CD4-positive, alpha-beta T cell treated with Interleukin-17A for 1 hour (primary cell): ENCODE measurements at regions not wholly inside any gene's neighbourhood (a gene's known extent, or its start where the extent isn't known, plus 50 kb on each side); places are given as distances from the start of the nearest gene placed in this dataset.
"Not testable (repeated sequence)": the region's sequence is repeated elsewhere in the genome, so short reads cannot be mapped to it uniquely, and the experiment has no call there.

Experiments
- DNase-seq: peaks from one replicate; pipeline ENCODE4 v3.0.0-alpha.2; 2020

- no peak for DNase-seq
Observed at GRCh38 chr16:86219655-86220445, 290.5 kb upstream of the FOXF1 start.

- no peak for DNase-seq
Observed at GRCh38 chr16:86220561-86220960, 289.8 kb upstream of the FOXF1 start.

GRCh38 chr16:86221085-86221484, 289.2 kb upstream of the FOXF1 start:
- no peak for DNase-seq

GRCh38 chr16:86222547-86222946, 287.8 kb upstream of the FOXF1 start:
- DNase-seq: no peak

GRCh38 chr16:86222965-86223551, 287.3 kb upstream of the FOXF1 start:
- no peak for DNase-seq

- DNase-seq: no peak
Observed at GRCh38 chr16:86224126-86224525, 286.2 kb upstream of the FOXF1 start.

GRCh38 chr16:86224629-86225028, 285.7 kb upstream of the FOXF1 start:
- no peak for DNase-seq

- DNase-seq: no peak
Observed at GRCh38 chr16:86225905-86226371, 284.4 kb upstream of the FOXF1 start.

- no peak for DNase-seq
Observed at GRCh38 chr16:86227041-86227440, 283.3 kb upstream of the FOXF1 start.

- no peak for DNase-seq
Observed at GRCh38 chr16:86227801-86228200, 282.5 kb upstream of the FOXF1 start.

- no peak for DNase-seq
Observed at GRCh38 chr16:86228713-86229112, 281.6 kb upstream of the FOXF1 start.

GRCh38 chr16:86229283-86229682, 281.0 kb upstream of the FOXF1 start:
- DNase-seq: no peak

GRCh38 chr16:86229866-86230656, 280.3 kb upstream of the FOXF1 start:
- DNase-seq: no peak

- DNase-seq: no peak
Observed at GRCh38 chr16:86231321-86231995, 278.9 kb upstream of the FOXF1 start.

- DNase-seq: no peak
Observed at GRCh38 chr16:86231996-86232350, 278.4 kb upstream of the FOXF1 start.

- DNase-seq: no peak
Observed at GRCh38 chr16:86232496-86232895, 277.8 kb upstream of the FOXF1 start.

GRCh38 chr16:86233506-86233905, 276.8 kb upstream of the FOXF1 start:
- DNase-seq: not testable (repeated sequence)

- no peak for DNase-seq
Observed at GRCh38 chr16:86239381-86239780, 270.9 kb upstream of the FOXF1 start.

- DNase-seq: no peak
Observed at GRCh38 chr16:86240716-86241363, 269.5 kb upstream of the FOXF1 start.

GRCh38 chr16:86241681-86242080, 268.6 kb upstream of the FOXF1 start:
- no peak for DNase-seq

- no peak for DNase-seq
Observed at GRCh38 chr16:86242244-86243122, 267.8 kb upstream of the FOXF1 start.

- DNase-seq: no peak
Observed at GRCh38 chr16:86243123-86243473, 267.2 kb upstream of the FOXF1 start.
